Fibroblast of lung (primary cell): ENCODE measurements at regions not wholly inside any gene's neighbourhood (a gene's known extent, or its start where the extent isn't known, plus 50 kb on each side); places are given as distances from the start of the nearest gene placed in this dataset.

Experiments used
- DNase-seq, 2 donors: peaks; one replicate each; pipeline versions ENCODE4 v3.0.0 to v3.0.0-alpha.2; 2010; ENCODE audit warnings: low read depth in 2 of 2
- H2AFZ ChIP-seq: 2 replicates; pipeline ENCODE4 v1.5.1; 2012; ENCODE audit warnings: low read length, control low read depth, inconsistent platforms
- H3K27ac ChIP-seq: 2 replicates; pipeline ENCODE4 v1.5.1; 2011; ENCODE audit warnings: low read length, control low read depth; ENCODE audit not compliant: insufficient read depth
- H3K27me3 ChIP-seq: 2 replicates; pipeline ENCODE4 v1.5.1; 2011; ENCODE audit warnings: mild to moderate bottlenecking, low read length; ENCODE audit not compliant: control insufficient read depth, insufficient read depth
- H3K36me3 ChIP-seq: 2 replicates; pipeline ENCODE4 v1.5.1; 2011; ENCODE audit warnings: low read length; ENCODE audit not compliant: control insufficient read depth, insufficient read depth
- H3K4me1 ChIP-seq: 2 replicates; pipeline ENCODE4 v1.5.1; 2011; ENCODE audit warnings: low read length; ENCODE audit not compliant: control insufficient read depth, insufficient read depth; ENCODE audit errors: extremely low read depth
- H3K4me2 ChIP-seq: 2 replicates; pipeline ENCODE4 v1.5.1; 2011; ENCODE audit warnings: low read length, control low read depth; ENCODE audit not compliant: insufficient read depth; ENCODE audit errors: extremely low read depth
- H3K4me3 ChIP-seq, 4 experiments: fragments of 200-600 bp in 1 of 4; sonication (generic) in 1 of 4; replicated peaks in 1 of 4; 2 replicates each; pipeline ENCODE4 v1.5.1; 2011 to 2016; ENCODE audit warnings: low read length in 4 of 4, low read depth in 3 of 4, mild to moderate bottlenecking in 3 of 4, control low read depth in 2 of 4, inconsistent platforms in 1 of 4, mixed read lengths in 1 of 4; ENCODE audit not compliant: insufficient read depth in 1 of 4; ENCODE audit errors: control extremely low read depth in 1 of 4
- H3K79me2 ChIP-seq: 2 replicates; pipeline ENCODE4 v1.5.1; 2012; ENCODE audit warnings: mild to moderate bottlenecking, low read length, inconsistent platforms; ENCODE audit not compliant: control insufficient read depth, insufficient read depth
- H3K9ac ChIP-seq: 2 replicates; pipeline ENCODE4 v1.5.1; 2011; ENCODE audit warnings: mild to moderate bottlenecking, low read length, control low read depth; ENCODE audit not compliant: insufficient read depth
- H3K9me3 ChIP-seq: 2 replicates; pipeline ENCODE4 v1.5.1; 2012; ENCODE audit warnings: low read depth, low read length; ENCODE audit not compliant: control insufficient read depth, insufficient read depth
- H4K20me1 ChIP-seq: 2 replicates; pipeline ENCODE4 v1.5.1; 2011; ENCODE audit warnings: low read length; ENCODE audit not compliant: control insufficient read depth, insufficient read depth; ENCODE audit errors: extremely low read depth
- CTCF ChIP-seq, 2 donors: IDR thresholded peaks in 1 of 2; conservative IDR thresholded peaks in 1 of 2; 1 replicate in 1 of 2; 2 replicates in 1 of 2; pipeline ENCODE4 v1.5.1; 2011 to 2012; ENCODE audit warnings: low read length in 2 of 2, control low read depth in 1 of 2, inconsistent platforms in 1 of 2, low read depth in 1 of 2, mild to moderate bottlenecking in 1 of 2
- EZH2 ChIP-seq: IDR thresholded peaks from 2 replicates; pipeline ENCODE4 v1.5.1; 2012; ENCODE audit warnings: low read length, control low read depth, mild to moderate bottlenecking; ENCODE audit errors: missing control alignments

GRCh38 chrX:40452031-40452430 lies 128.7 kb upstream of the ATP6AP2 start:
- H4K20me1 ChIP-seq, result no peaks in the 10 kb centered on the region
- no peak overlapping the region for H3K4me3 ChIP-seq
- H3K27ac ChIP-seq, result no peak overlapping the region
- no peak overlapping the region for H3K4me2 ChIP-seq
- TF ChIP-seq EZH2 (no peak), CTCF (conservative IDR thresholded peaks at IDR 0.05 in 1 of 2, IDR thresholded peaks at IDR 0.05 in 1 of 2; ENCODE audit: low read depth in 1 of 2, low read length in 2 of 2) (no peak)
- H3K9ac ChIP-seq, result no peak overlapping the region
- no peaks in the 10 kb centered on the region for H3K36me3 ChIP-seq
- H3K4me1 ChIP-seq, result no peaks in the 10 kb centered on the region
- H3K27me3 ChIP-seq, result no peaks in the 10 kb centered on the region
- DNase-seq, result no peak
- H3K9me3 ChIP-seq, result no peaks in the 10 kb centered on the region
- no peaks in the 10 kb centered on the region for H3K79me2 ChIP-seq
- H2AFZ ChIP-seq, result no peak overlapping the region

- Histone ChIP-seq H3K79me2 (no peaks in the 10 kb centered on the region), H3K27me3 (no peaks in the 10 kb centered on the region), H2AFZ (no peak overlapping the region), H3K9me3 (no peaks in the 10 kb centered on the region), H3K36me3 (no peaks in the 10 kb centered on the region), H3K4me1 (no peaks in the 10 kb centered on the region), H3K9ac (no peak overlapping the region), H3K4me3 (no peak overlapping the region), H3K27ac (no peak overlapping the region), H3K4me2 (no peak overlapping the region), H4K20me1 (no peaks in the 10 kb centered on the region)
- no peak for DNase-seq
- TF ChIP-seq CTCF (conservative IDR thresholded peaks at IDR 0.05 in 1 of 2, IDR thresholded peaks at IDR 0.05 in 1 of 2; ENCODE audit: low read depth in 1 of 2, low read length in 2 of 2), result no peak
- TF ChIP-seq EZH2, result no peak
Measured at GRCh38 chrX:40449956-40450706, 130.6 kb upstream of the ATP6AP2 start.

GRCh38 chrX:40449396-40449795 lies 131.4 kb upstream of the ATP6AP2 start:
- H2AFZ ChIP-seq, result no peak overlapping the region
- H3K4me2 ChIP-seq, result no peak overlapping the region
- H3K27me3 ChIP-seq, result no peaks in the 10 kb centered on the region
- no peaks in the 10 kb centered on the region for H3K4me1 ChIP-seq
- no peaks in the 10 kb centered on the region for H3K9me3 ChIP-seq
- H3K36me3 ChIP-seq, result no peaks in the 10 kb centered on the region
- no peaks in the 10 kb centered on the region for H3K79me2 ChIP-seq
- no peak for TF ChIP-seq EZH2
- no peak for TF ChIP-seq CTCF (conservative IDR thresholded peaks at IDR 0.05 in 1 of 2, IDR thresholded peaks at IDR 0.05 in 1 of 2; ENCODE audit: low read depth in 1 of 2, low read length in 2 of 2)
- no peak overlapping the region for H3K9ac ChIP-seq
- H3K4me3 ChIP-seq, result no peak overlapping the region
- H4K20me1 ChIP-seq, result no peaks in the 10 kb centered on the region
- H3K27ac ChIP-seq, result no peak overlapping the region
- DNase-seq, result no peak
